NOMO-1 (cell line): ENCODE measurements at regions not wholly inside any gene's neighbourhood (a gene's known extent, or its start where the extent isn't known, plus 50 kb on each side); places are given as distances from the start of the nearest gene placed in this dataset.

Experiments used
- DNase-seq, 2 experiments: peaks; one replicate each; lab custom pipeline; 2025; ENCODE audit not compliant: unreplicated experiment in 2 of 2; lab: John Stamatoyannopoulos, UW

DNA sequence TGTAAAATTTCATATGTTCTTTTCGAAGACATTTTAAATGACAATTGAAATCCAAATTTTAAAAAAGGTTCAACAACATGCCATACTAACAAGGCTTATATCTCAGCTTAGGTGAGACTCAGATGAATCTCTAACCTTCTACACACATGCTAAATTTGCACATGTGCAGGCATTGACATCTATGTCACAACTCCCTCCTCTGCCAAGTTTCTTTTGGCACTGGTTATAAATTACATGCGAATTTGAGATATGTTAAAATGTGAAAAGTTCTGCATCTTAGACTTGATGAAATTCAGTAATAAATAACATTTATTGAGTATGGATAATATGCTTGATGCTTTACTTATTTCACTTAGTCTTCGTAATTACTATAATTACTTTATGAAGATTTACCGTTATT is 234.3 kb downstream of the TLE4 start:
- no peak for DNase-seq

DNA sequence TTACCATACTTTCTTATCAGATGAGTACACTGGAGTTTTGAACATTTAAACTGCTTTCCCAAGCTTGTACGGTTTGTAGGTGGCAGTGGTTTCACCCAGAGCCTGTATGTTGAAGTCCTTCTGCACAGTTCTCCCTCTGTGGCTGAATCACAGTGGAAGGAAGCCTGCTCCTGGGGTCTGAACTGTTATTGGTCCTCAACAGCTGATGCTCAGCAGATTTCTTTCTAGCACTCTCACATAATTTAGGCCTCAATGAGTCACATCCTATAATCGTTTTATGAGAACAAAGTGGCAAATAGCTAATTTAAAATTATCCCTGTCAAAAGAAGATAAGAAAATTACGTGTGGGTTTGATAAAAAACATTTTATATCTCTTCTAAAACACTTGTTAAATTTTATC is 229.7 kb downstream of the TLE4 start:
- DNase-seq = no peak

- DNase-seq = no peak
These were observed 228.8 kb downstream of the TLE4 start for GRCh38 chr9:79800578-79800977.

DNA sequence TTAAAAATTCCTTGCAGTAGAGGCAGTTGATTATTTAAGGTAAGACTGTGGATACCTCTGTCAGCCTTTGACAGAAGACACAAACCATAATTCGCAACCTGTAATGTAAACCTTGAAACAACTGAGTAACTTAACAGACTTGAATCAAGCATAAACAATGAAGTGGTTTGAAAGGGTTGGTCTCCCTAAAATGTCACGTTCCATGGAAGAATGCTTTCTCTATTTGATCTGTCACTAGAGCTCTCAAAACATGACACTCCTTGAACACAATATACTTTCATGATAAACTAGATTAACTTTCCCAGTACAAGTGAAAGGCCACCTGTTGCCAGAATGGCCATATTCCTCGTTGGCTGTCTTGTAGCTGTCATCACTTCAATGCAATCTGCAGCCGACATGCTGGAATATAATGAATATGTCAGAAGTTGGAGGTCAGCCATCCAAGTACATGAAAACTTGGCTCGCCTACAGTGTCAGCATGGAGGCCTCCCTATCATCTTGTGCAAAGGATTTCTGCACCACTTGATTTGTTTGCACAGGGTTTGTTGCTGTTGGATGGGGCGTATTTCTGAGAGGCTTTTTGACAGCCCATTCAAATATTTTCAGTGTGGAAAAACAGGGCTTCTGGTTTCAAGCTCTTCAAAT is 228.0 kb downstream of the TLE4 start:
- no peak for DNase-seq

DNA sequence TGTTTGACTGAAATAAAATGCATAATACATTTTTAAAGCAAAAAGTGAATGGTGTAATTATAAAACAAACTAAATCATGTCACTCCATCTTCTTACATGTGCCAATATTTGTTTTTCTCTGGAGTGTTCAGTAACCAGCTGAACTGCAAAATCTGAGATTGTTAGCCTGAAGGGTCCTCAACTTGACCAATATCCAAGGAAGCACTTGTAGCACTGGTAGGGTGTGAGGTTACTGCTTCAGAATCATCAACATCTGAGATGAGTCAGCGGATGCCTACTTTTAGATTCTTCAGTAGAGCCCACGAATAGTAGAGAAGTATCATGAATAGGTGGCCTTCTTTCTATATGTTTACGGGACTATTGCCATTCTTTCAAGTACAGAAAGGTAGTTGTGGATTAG is 226.7 kb downstream of the TLE4 start:
- DNase-seq = no peak

GRCh38 chr9:79796411-79796810 is 224.6 kb downstream of the TLE4 start:
- no peak for DNase-seq

DNA sequence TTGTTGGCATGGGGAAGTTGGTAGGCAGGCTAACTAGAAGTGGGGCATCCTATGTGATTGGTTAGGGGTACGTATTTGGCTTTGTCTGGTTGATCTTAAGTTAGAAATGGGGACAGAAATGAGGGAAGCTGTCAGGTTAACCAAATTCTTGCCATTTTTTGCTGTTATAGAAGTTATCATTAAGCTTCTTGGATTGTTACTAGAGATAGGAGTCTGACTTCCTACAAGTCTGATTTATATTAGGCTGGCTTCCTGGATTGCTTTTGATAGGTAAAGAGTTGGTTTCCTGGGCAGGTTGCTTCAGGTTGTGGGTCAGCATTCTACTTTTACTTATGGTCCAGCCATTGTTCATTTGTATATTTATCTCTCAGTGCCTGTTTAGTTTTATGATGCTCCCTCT is 216.9 kb downstream of the TLE4 start:
- no peak for DNase-seq

- DNase-seq = no peak
These were observed 209.5 kb downstream of the TLE4 start for GRCh38 chr9:79781263-79781662.

- DNase-seq = no peak
These were observed 208.8 kb downstream of the TLE4 start for GRCh38 chr9:79780559-79780958.

DNA sequence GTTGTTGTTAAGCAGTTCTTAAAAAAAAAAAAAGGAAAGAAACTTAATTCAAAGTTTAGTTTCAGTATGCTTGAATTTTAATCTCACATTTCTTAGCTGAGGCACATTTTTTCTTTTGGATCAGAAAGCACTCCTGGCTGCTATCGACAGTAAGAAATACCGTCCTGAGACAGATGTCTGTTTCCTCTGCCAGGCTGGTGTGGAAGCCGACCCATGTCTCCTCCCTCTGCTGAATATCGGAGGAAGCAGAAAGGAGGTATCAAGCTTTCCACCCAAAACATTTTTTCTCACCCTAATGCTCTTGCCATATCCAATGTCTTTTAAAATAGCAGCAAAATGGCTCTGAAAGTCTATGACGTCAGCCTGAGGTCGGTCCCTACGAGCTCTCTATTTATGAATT is 208.1 kb downstream of the TLE4 start:
- no peak for DNase-seq

- DNase-seq = no peak
These were observed 206.8 kb downstream of the TLE4 start for GRCh38 chr9:79778581-79778980.

GRCh38 chr9:79776581-79776980 is 204.8 kb downstream of the TLE4 start:
- DNase-seq = no peak
